ENCODE measurements at regions not wholly inside any gene's neighbourhood (a gene's known extent, or its start where the extent isn't known, plus 50 kb on each side); places are given as distances from the start of the nearest gene placed in this dataset.

- no peak for TF ChIP-seq CTCF (IDR thresholded peaks at IDR 0.05)
- TF ChIP-seq POLR2A (IDR thresholded peaks at IDR 0.05) = no peak
- TF ChIP-seq EP300 (IDR thresholded peaks at IDR 0.05) = no peak
- TF ChIP-seq POLR2AphosphoS5 (IDR thresholded peaks at IDR 0.05) = no peak
Measured at GRCh38 chr3:193885832-193886231, 250.1 kb upstream of the HES1 start.

Data from suprapubic skin (tissue), 4 donors.